GM12891 (cell line): ENCODE measurements at regions not wholly inside any gene's neighbourhood (a gene's known extent, or its start where the extent isn't known, plus 50 kb on each side); places are given as distances from the start of the nearest gene placed in this dataset.

ENCODE experiments used
- POLR2A ChIP-seq: IDR thresholded peaks from 2 replicates; pipeline ENCODE4 v1.6.1; 2011; ENCODE audit warnings: low read depth, low read length, control low read depth
- POLR2AphosphoS5 ChIP-seq: IDR thresholded peaks from 2 replicates; pipeline ENCODE4 v1.6.1; 2011; ENCODE audit warnings: low read depth, low read length, control low read depth
- TAF1 ChIP-seq: IDR thresholded peaks from 2 replicates; pipeline ENCODE4 v1.6.1; 2011; ENCODE audit warnings: low read depth, low read length, control low read depth

DNA sequence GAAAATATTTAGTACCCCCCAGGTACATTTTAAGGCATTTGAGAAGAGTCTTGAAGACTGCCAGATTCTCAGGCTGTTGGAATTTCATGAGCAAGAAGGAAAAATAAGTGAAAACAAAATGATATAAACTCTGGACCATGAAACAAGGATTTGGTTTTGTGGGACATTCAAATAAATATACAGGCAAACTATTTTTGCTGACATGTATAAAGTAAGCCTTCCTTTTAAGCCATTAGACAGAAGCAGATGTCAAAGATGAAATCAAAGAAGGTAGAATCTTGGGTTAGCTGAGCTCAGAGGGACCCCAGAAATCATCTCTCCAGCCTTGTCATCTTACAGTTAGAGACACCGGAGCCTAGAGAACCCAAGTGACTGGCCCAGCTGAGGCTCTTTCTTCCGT is 51.3 kb upstream of the ACSL3 start:
- TF ChIP-seq POLR2AphosphoS5 (no peak), POLR2A (no peak), TAF1 (no peak)
